ENCODE measurements at regions not wholly inside any gene's neighbourhood (a gene's known extent, or its start where the extent isn't known, plus 50 kb on each side); places are given as distances from the start of the nearest gene placed in this dataset.

- H3K27me3 Mint-ChIP-seq (ENCODE audit: low read depth) = peaks cover 2% of the 10 kb centered on the region
- no peak overlapping the region for H3K4me3 Mint-ChIP-seq
- no peak for TF ChIP-seq CTCF (IDR thresholded peaks at IDR 0.05; ENCODE audit: unreplicated experiment)
- H3K27ac Mint-ChIP-seq = no peak overlapping the region
- H3K4me1 Mint-ChIP-seq = peaks cover 14% of the 10 kb centered on the region
- DNase-seq (ENCODE audit: low spot score in 2 of 2, unreplicated experiment in 2 of 2) = no peak
- peaks cover 4% of the 10 kb centered on the region for H3K9me3 Mint-ChIP-seq
- no peaks in the 10 kb centered on the region for H3K36me3 Mint-ChIP-seq
Observed at GRCh38 chr3:72678867-72679266, 169.4 kb downstream of the SHQ1 start.

- DNase-seq (ENCODE audit: low spot score in 2 of 2, unreplicated experiment in 2 of 2) = no peak
- Mint-ChIP-seq H3K4me1 (peaks cover 14% of the 10 kb centered on the region), H3K4me3 (no peak overlapping the region), H3K9me3 (peaks cover 4% of the 10 kb centered on the region), H3K27ac (peak overlapping the region; percentile 4), H3K27me3 (ENCODE audit: low read depth) (peaks cover 2% of the 10 kb centered on the region), H3K36me3 (no peaks in the 10 kb centered on the region)
- TF ChIP-seq CTCF (IDR thresholded peaks at IDR 0.05; ENCODE audit: unreplicated experiment) = no peak
Observed at GRCh38 chr3:72678380-72678779, 169.9 kb downstream of the SHQ1 start.

GRCh38 chr3:72675243-72675642 is 173.0 kb downstream of the SHQ1 start:
- Mint-ChIP-seq H3K36me3 (no peaks in the 10 kb centered on the region), H3K4me3 (no peak overlapping the region), H3K27me3 (ENCODE audit: low read depth) (peaks cover 18% of the 10 kb centered on the region), H3K9me3 (no peaks in the 10 kb centered on the region), H3K27ac (no peak overlapping the region), H3K4me1 (peaks cover 14% of the 10 kb centered on the region)
- no peak for TF ChIP-seq CTCF (IDR thresholded peaks at IDR 0.05; ENCODE audit: unreplicated experiment)
- no peak for DNase-seq (ENCODE audit: low spot score in 2 of 2, unreplicated experiment in 2 of 2)

- no peak overlapping the region for H3K27ac Mint-ChIP-seq
- H3K27me3 Mint-ChIP-seq (ENCODE audit: low read depth) = peaks cover 18% of the 10 kb centered on the region
- peaks cover 2% of the 10 kb centered on the region for H3K4me1 Mint-ChIP-seq
- H3K36me3 Mint-ChIP-seq = no peaks in the 10 kb centered on the region
- no peak overlapping the region for H3K4me3 Mint-ChIP-seq
- no peaks in the 10 kb centered on the region for H3K9me3 Mint-ChIP-seq
- DNase-seq (ENCODE audit: low spot score in 2 of 2, unreplicated experiment in 2 of 2) = no peak
- TF ChIP-seq CTCF (IDR thresholded peaks at IDR 0.05; ENCODE audit: unreplicated experiment) = no peak
Observed at GRCh38 chr3:72673011-72673771, 175.1 kb downstream of the SHQ1 start.

- Mint-ChIP-seq H3K4me1 (peaks cover 3% of the 10 kb centered on the region), H3K27me3 (ENCODE audit: low read depth) (peaks cover 18% of the 10 kb centered on the region), H3K36me3 (no peaks in the 10 kb centered on the region), H3K9me3 (no peaks in the 10 kb centered on the region), H3K4me3 (no peak overlapping the region), H3K27ac (no peak overlapping the region)
- no peak for TF ChIP-seq CTCF (IDR thresholded peaks at IDR 0.05; ENCODE audit: unreplicated experiment)
- DNase-seq (ENCODE audit: low spot score in 2 of 2, unreplicated experiment in 2 of 2) = no peak
Observed at GRCh38 chr3:72669224-72669623, 179.0 kb downstream of the SHQ1 start.

GRCh38 chr3:72666447-72666755 is 181.8 kb downstream of the SHQ1 start:
- Mint-ChIP-seq H3K36me3 (no peaks in the 10 kb centered on the region), H3K4me3 (no peak overlapping the region), H3K27ac (no peak overlapping the region), H3K4me1 (peaks cover 12% of the 10 kb centered on the region), H3K9me3 (no peaks in the 10 kb centered on the region), H3K27me3 (ENCODE audit: low read depth) (peaks cover 8% of the 10 kb centered on the region)
- DNase-seq (ENCODE audit: low spot score in 2 of 2, unreplicated experiment in 2 of 2) = no peak
- TF ChIP-seq CTCF (IDR thresholded peaks at IDR 0.05; ENCODE audit: unreplicated experiment) = no peak
